BE2C (cell line): ENCODE measurements at regions not wholly inside any gene's neighbourhood (a gene's known extent, or its start where the extent isn't known, plus 50 kb on each side); places are given as distances from the start of the nearest gene placed in this dataset.
"Not testable (repeated sequence)": the region's sequence is repeated elsewhere in the genome, so short reads cannot be mapped to it uniquely, and the experiment has no call there.

Experiments
- DNase-seq: peaks from one replicate; pipeline ENCODE4 v3.0.0-alpha.2; 2020
- H3K27me3 ChIP-seq: fragments of 250-450 bp; sonication (Bioruptor Pico); 2 replicates; pipeline ENCODE4 v1.5.1; 2020; ENCODE audit warnings: mild to moderate bottlenecking
- H3K36me3 ChIP-seq: fragments of 250-450 bp; sonication (Bioruptor Pico); 2 replicates; pipeline ENCODE4 v1.5.1; 2020; ENCODE audit warnings: mild to moderate bottlenecking
- H3K4me1 ChIP-seq: fragments of 250-450 bp; sonication (Bioruptor Pico); 2 replicates; pipeline ENCODE4 v1.5.1; 2020
- H3K4me3 ChIP-seq: 2 replicates; pipeline ENCODE4 v1.5.1; 2011; ENCODE audit warnings: low read depth, low read length
- H3K9me3 ChIP-seq: fragments of 250-450 bp; sonication (Bioruptor Pico); 2 replicates; pipeline ENCODE4 v1.5.1; 2020
- TF ChIP-seq, protein P1 (sequence below): IDR thresholded peaks from 2 replicates; pipeline ENCODE4 v1.5.1; 2012; ENCODE audit warnings: mild to moderate bottlenecking, low read depth, low read length

DNA sequence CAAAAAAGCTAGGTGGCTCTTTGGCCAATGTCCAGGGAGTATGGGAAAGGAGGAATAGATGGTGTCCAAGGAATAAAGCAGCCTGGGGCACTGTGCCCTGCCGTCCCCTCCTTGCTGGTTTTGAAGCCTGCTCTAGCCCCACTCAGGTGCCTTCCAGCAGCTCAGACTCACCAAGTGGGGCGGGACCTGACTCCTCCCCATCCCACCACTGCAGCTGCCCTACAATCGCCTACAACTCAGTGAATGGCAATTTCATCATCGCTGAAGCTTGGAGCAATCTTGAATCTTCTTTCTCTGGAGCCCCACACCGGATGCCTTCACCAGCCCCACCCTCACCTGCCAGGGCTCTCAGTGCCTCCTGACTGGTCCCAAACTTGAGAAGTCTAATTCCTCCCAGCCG, 56.4 kb upstream of the NXT1 start:
- no peaks in the 10 kb centered on the region for H3K36me3 ChIP-seq
- H3K9me3 ChIP-seq = no peaks in the 10 kb centered on the region
- TF ChIP-seq, protein P1, sequence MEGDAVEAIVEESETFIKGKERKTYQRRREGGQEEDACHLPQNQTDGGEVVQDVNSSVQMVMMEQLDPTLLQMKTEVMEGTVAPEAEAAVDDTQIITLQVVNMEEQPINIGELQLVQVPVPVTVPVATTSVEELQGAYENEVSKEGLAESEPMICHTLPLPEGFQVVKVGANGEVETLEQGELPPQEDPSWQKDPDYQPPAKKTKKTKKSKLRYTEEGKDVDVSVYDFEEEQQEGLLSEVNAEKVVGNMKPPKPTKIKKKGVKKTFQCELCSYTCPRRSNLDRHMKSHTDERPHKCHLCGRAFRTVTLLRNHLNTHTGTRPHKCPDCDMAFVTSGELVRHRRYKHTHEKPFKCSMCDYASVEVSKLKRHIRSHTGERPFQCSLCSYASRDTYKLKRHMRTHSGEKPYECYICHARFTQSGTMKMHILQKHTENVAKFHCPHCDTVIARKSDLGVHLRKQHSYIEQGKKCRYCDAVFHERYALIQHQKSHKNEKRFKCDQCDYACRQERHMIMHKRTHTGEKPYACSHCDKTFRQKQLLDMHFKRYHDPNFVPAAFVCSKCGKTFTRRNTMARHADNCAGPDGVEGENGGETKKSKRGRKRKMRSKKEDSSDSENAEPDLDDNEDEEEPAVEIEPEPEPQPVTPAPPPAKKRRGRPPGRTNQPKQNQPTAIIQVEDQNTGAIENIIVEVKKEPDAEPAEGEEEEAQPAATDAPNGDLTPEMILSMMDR = no peak
- no peak for DNase-seq
- no peaks in the 10 kb centered on the region for H3K4me1 ChIP-seq
- H3K27me3 ChIP-seq = no peaks in the 10 kb centered on the region
- no peak overlapping the region for H3K4me3 ChIP-seq

DNA sequence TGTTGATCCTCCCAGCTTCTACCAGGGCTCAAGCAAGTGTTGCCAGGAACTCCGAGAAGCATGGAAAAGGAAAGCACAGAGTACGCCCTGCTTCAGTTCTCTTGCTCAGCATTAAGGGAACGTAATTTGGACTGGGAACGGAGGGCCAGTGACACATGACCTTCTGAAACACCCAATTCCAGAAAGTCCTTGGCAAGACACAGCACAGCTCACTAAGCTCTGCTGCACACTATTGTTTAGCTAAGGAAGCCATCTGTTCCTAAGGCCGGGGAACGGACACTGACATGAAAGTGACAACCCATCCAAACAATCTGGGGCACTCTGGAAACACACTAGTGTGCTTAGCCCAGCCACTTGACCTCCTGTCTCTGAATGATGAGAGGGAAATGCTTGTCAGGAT, 56.9 kb upstream of the NXT1 start:
- Histone ChIP-seq H3K4me1 (no peaks in the 10 kb centered on the region), H3K27me3 (no peaks in the 10 kb centered on the region), H3K9me3 (no peaks in the 10 kb centered on the region), H3K36me3 (no peaks in the 10 kb centered on the region), H3K4me3 (no peak overlapping the region)
- TF ChIP-seq, protein P1 = no peak
- no peak for DNase-seq

DNA sequence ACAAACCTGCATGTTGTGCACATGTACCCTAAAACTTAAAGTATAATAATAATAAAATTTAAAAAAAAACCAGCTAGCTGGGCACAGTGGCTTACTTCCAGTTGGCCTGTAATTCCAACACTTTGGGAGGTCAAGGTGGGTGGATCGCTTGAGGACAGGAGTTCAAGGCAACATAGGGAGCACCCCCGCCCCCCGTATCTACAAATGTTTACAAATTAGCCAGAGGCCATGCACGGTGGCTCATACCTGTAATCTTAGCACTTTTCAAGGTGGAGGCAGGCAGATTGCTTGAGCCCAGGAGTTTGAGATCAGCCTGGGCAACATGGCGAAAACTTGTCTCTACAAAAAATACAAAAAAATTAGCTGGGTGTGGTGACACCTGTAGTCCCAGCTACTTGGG, 58.3 kb upstream of the NXT1 start:
- not testable (repeated sequence) for DNase-seq, H3K9me3 ChIP-seq, H3K27me3 ChIP-seq, H3K4me3 ChIP-seq, H3K36me3 ChIP-seq, H3K4me1 ChIP-seq

DNA sequence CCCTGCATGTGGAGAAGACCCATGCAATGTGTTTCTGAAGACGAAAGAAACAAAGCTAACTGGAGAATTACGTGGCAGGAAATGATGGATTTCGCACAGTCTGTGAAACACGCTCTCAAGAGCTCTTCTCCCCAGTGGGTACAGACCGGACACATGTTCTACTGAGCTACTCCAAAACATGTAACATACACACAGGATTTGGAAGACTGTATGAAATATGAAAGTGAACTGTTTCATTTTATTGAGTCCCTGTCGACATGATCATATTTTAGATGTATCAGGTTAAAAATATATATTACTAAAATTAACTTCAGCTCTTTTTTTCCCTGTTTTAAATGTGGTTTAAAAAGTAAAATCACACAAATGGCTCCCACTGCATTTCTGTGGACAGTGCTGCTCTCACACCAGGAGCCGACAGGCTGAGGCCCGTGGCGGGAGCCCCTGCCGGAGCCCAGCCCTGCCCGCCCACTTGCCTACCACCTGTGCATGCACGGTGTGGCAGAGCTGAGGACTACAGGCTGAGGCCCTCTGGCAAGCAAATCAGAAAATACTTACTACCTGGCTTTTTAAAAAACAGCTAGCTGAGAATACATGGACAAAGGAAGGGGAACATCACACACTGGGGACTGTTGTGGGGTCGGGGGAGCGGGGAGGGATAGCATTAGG, 58.9 kb upstream of the NXT1 start:
- no peaks in the 10 kb centered on the region for H3K36me3 ChIP-seq
- H3K4me3 ChIP-seq = no peak overlapping the region
- DNase-seq = no peak
- no peaks in the 10 kb centered on the region for H3K27me3 ChIP-seq
- no peaks in the 10 kb centered on the region for H3K9me3 ChIP-seq
- no peaks in the 10 kb centered on the region for H3K4me1 ChIP-seq
- TF ChIP-seq, protein P1 = no peak

DNA sequence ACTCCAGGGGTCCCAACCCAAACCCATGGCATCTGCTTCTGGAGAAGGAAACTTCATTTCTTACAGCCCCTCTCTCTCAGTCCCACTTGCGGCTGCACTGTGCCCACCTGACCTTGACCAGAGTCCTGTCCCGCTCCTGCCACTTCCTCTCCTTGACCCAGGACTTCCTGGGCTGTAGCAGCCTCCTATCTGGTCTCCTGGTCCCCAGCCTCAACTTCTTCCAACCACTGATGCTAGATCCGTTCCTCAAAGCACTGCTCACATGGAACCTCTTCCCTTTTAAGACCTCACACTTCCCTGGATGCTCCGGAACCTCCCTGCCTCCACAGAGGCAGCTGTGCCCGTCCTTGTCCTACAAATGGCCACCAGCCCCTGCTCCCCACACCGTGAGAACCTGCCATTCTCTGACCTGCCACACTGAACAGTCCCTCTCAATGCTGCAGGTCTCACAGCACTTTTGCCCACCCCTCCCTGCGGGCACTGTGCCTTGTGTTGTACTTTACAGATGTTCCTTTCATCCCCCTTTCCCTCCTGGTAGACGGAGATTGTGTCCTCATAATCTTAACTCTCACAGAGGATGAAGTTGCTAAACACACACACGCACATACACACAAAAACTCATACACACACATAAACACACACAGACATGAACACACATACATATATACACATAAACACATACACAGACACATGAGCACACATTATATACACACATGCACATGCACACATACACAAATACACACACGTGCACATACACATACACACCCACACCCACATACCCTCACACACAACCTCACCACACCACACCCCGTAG, 59.6 kb upstream of the NXT1 start:
- no peak overlapping the region for H3K4me3 ChIP-seq

DNA sequence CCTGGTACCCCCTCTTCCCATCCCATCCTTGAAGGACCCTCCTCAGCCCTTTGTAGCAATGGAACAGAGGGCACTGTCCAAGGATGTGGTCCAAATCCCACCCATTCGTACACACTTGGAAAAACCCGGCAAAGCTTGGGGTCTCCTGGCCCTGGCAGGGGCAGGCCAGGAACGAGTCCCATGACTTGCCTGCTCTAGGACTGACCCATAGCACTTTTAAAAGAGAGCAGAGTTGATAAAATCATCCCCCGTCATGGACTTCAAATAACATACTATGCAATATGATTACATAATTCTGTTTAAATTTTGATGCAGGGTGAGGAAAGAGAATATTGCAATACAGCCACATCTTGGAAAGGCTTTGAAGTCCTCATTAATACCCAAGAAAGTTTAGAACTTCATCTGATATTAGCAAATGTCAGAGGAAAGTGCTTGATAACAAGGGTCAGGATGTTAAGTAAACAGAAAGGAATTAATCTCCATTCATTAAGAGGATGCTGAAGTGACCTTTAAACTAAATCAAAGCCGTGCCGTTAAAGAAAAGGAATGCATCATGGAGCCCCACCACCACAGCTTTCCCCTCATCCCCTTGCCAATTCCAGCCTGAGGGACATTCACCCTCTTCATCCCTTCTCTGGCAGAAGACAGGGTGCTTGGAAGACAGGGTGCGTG, 60.7 kb upstream of the NXT1 start:
- DNase-seq = no peak
- TF ChIP-seq, protein P1 = no peak
- no peaks in the 10 kb centered on the region for H3K27me3 ChIP-seq

More for the DNA sequence above, 59.6 kb upstream of the NXT1 start:
- DNase-seq = no peak
- H3K36me3 ChIP-seq = no peaks in the 10 kb centered on the region
- H3K27me3 ChIP-seq = no peaks in the 10 kb centered on the region
- TF ChIP-seq, protein P1 = no peak
- H3K9me3 ChIP-seq = no peaks in the 10 kb centered on the region
- H3K4me1 ChIP-seq = no peaks in the 10 kb centered on the region

More for the DNA sequence above, 60.7 kb upstream of the NXT1 start:
- Histone ChIP-seq H3K36me3 (no peaks in the 10 kb centered on the region), H3K9me3 (no peaks in the 10 kb centered on the region), H3K4me3 (no peak overlapping the region), H3K4me1 (no peaks in the 10 kb centered on the region)
